Breast epithelium (tissue), 3 donors: ENCODE measurements at regions not wholly inside any gene's neighbourhood (a gene's known extent, or its start where the extent isn't known, plus 50 kb on each side); places are given as distances from the start of the nearest gene placed in this dataset.

ENCODE experiments used
- CTCF ChIP-seq, 3 donors: fragments of 450-650 bp; IDR thresholded peaks; one replicate each; pipeline ENCODE4 v1.5.1; 2016 to 2017; ENCODE audit warnings: antibody characterized with exemption in 3 of 3, mild to moderate bottlenecking in 3 of 3, moderate library complexity in 3 of 3
- POLR2A ChIP-seq: fragments of 450-650 bp; IDR thresholded peaks from one replicate; pipeline ENCODE4 v1.6.1; 2016; ENCODE audit warnings: antibody characterized with exemption, mild to moderate bottlenecking, moderate library complexity

GRCh38 chr5:2148312-2149194 lies 265.8 kb upstream of the IRX4 start:
- no peak for TF ChIP-seq POLR2A
- TF ChIP-seq CTCF (IDR thresholded peaks at IDR 0.05), result no peak
